CD14-positive monocyte (primary cell): ENCODE measurements at regions not wholly inside any gene's neighbourhood (a gene's known extent, or its start where the extent isn't known, plus 50 kb on each side); places are given as distances from the start of the nearest gene placed in this dataset.

Source experiments
- DNase-seq, 3 donors: peaks; one replicate each; pipeline ENCODE4 v3.0.0-alpha.2; 2011 to 2022
- H2AFZ ChIP-seq: 2 replicates; pipeline ENCODE4 v1.6.0; 2012; ENCODE audit warnings: mild to moderate bottlenecking, low read depth, low read length, inconsistent platforms; ENCODE audit not compliant: insufficient read depth, poor library complexity, severe bottlenecking
- H3K27ac ChIP-seq, 2 donors: 1 replicate in 1 of 2; 2 replicates in 1 of 2; pipeline ENCODE4 v1.5.1; 2012 to 2013; ENCODE audit warnings: low read length in 2 of 2, control low read depth in 1 of 2, inconsistent platforms in 1 of 2, low read depth in 1 of 2, mild to moderate bottlenecking in 1 of 2
- H3K27me3 ChIP-seq, 2 donors: one replicate each; pipeline versions ENCODE4 v1.6.0 to v1.6.1; 2011 to 2013; ENCODE audit warnings: low read length in 2 of 2; ENCODE audit not compliant: control insufficient read depth in 2 of 2, insufficient read depth in 2 of 2
- H3K36me3 ChIP-seq, 2 donors: replicated peaks in 1 of 2; 1 replicate in 1 of 2; 2 replicates in 1 of 2; pipeline versions ENCODE4 v1.5.1 to v1.6.1; 2012 to 2013; ENCODE audit warnings: low read length in 2 of 2, control low read depth in 1 of 2, inconsistent platforms in 1 of 2, mild to moderate bottlenecking in 1 of 2; ENCODE audit not compliant: insufficient read depth in 2 of 2, control insufficient read depth in 1 of 2
- H3K4me1 ChIP-seq, 2 donors: 1 replicate in 1 of 2; 2 replicates in 1 of 2; pipeline versions ENCODE4 v1.5.1 to v1.6.1; 2012 to 2013; ENCODE audit warnings: low read length in 2 of 2, control low read depth in 1 of 2, inconsistent platforms in 1 of 2, mild to moderate bottlenecking in 1 of 2, moderate library complexity in 1 of 2; ENCODE audit not compliant: insufficient read depth in 2 of 2, control insufficient read depth in 1 of 2
- H3K4me2 ChIP-seq: replicated peaks from 2 replicates; pipeline ENCODE3; 2012; ENCODE audit warnings: low read length, moderate library complexity, mild to moderate bottlenecking; ENCODE audit not compliant: poor library complexity, severe bottlenecking; ENCODE audit errors: extremely low read depth
- H3K4me3 ChIP-seq, 3 experiments: fragments of 200-600 bp in 1 of 3; sonication (generic) in 1 of 3; replicated peaks in 1 of 3; 1 replicate in 2 of 3; 2 replicates in 1 of 3; pipeline ENCODE4 v1.5.1; 2011 to 2013; ENCODE audit warnings: low read length in 3 of 3, mild to moderate bottlenecking in 3 of 3, control low read depth in 2 of 3, low read depth in 2 of 3, inconsistent platforms in 1 of 3, moderate library complexity in 1 of 3
- H3K79me2 ChIP-seq: 2 replicates; pipeline ENCODE4 v1.6.0; 2012; ENCODE audit warnings: mild to moderate bottlenecking, control low read depth, inconsistent platforms, low read length, moderate library complexity; ENCODE audit not compliant: insufficient read depth
- H3K9ac ChIP-seq: 2 replicates; pipeline ENCODE4 v1.6.0; 2017; ENCODE audit warnings: low read length, mild to moderate bottlenecking; ENCODE audit not compliant: insufficient read depth, poor library complexity, severe bottlenecking
- H3K9me3 ChIP-seq, 2 donors: replicated peaks in 1 of 2; 1 replicate in 1 of 2; 2 replicates in 1 of 2; pipeline versions ENCODE4 v1.5.1 to v1.6.1; 2012 to 2013; ENCODE audit warnings: low read length in 2 of 2, control low read depth in 1 of 2; ENCODE audit not compliant: control insufficient read depth in 1 of 2, insufficient read depth in 1 of 2
- H4K20me1 ChIP-seq: 2 replicates; pipeline ENCODE4 v1.6.0; 2012; ENCODE audit warnings: mild to moderate bottlenecking, low read length, control low read depth, moderate library complexity; ENCODE audit not compliant: insufficient read depth
- H3K27ac Mint-ChIP-seq, 7 donors: one replicate each; pipeline ENCODE4 v1.8.0; 2020; ENCODE audit warnings: mild to moderate bottlenecking in 7 of 7, mixed read lengths in 7 of 7, moderate library complexity in 6 of 7, inconsistent platforms in 2 of 7
- H3K27me3 Mint-ChIP-seq, 3 donors: one replicate each; pipeline ENCODE4 v1.8.0; 2021 to 2022; ENCODE audit warnings: low read depth in 3 of 3, mild to moderate bottlenecking in 3 of 3, mixed read lengths in 3 of 3, moderate library complexity in 3 of 3, inconsistent platforms in 1 of 3
- H3K36me3 Mint-ChIP-seq, 2 donors: one replicate each; pipeline ENCODE4 v1.8.0; 2020; ENCODE audit warnings: mixed read lengths in 2 of 2, inconsistent platforms in 1 of 2, mild to moderate bottlenecking in 1 of 2
- H3K4me1 Mint-ChIP-seq: one replicate; pipeline ENCODE4 v1.8.0; 2020; ENCODE audit warnings: mild to moderate bottlenecking, mixed read lengths
- H3K4me3 Mint-ChIP-seq, 2 donors: one replicate each; pipeline ENCODE4 v1.8.0; 2020; ENCODE audit warnings: mild to moderate bottlenecking in 2 of 2, mixed read lengths in 2 of 2, moderate library complexity in 1 of 2
- H3K9me3 Mint-ChIP-seq, 7 donors: one replicate each; pipeline ENCODE4 v1.8.0; 2020 to 2022; ENCODE audit warnings: mixed read lengths in 7 of 7, mild to moderate bottlenecking in 6 of 7, moderate library complexity in 6 of 7, inconsistent platforms in 2 of 7
- CTCF ChIP-seq: fragments of 200-600 bp; IDR thresholded peaks from one replicate; pipeline ENCODE4 v1.8.0; 2022; ENCODE audit warnings: antibody characterized with exemption, mild to moderate bottlenecking
- WGBS: methylation state at CpG from one replicate; pipeline ENCODE4 v1.1.5; 2013; ENCODE audit warnings: missing lambda C conversion rate; ENCODE audit not compliant: insufficient coverage; 5-methylcytosine and 5-hydroxymethylcytosine counted together
- intact Hi-C, 2 donors: fragments of 100-400 bp; cut with micrococcal nuclease; formaldehyde crosslinking; loops; one replicate each; pipeline versions ENCODE4 v1.15.0 to v1.15.1; 2023

- Histone ChIP-seq H3K27me3 (no peaks in the 10 kb centered on the region), H2AFZ (no peak overlapping the region), H3K79me2 (no peaks in the 10 kb centered on the region), H3K4me1 (no peaks in the 10 kb centered on the region), H3K27ac (no peak overlapping the region), H3K4me3 (no peak overlapping the region), H3K4me2 (no peak overlapping the region), H4K20me1 (no peaks in the 10 kb centered on the region), H3K36me3 (no peaks in the 10 kb centered on the region), H3K9ac (no peak overlapping the region), H3K9me3 (no peaks in the 10 kb centered on the region)
- H3K27me3 Mint-ChIP-seq, result peaks cover 0 to 4% (median 0%) of the 10 kb centered on the region in 3 donors
- no peak for TF ChIP-seq CTCF
- H3K4me3 Mint-ChIP-seq, result no peak overlapping the region
- WGBS, result 90% methylated on average over 2 of the region's 8 CpGs
- H3K9me3 Mint-ChIP-seq, result peaks cover 0 to 24% (median 4%) of the 10 kb centered on the region in 7 donors
- H3K27ac Mint-ChIP-seq, result no peak overlapping the region
- H3K4me1 Mint-ChIP-seq, result no peaks in the 10 kb centered on the region
- no peak for DNase-seq
- intact Hi-C loops, result no loop called here
- H3K36me3 Mint-ChIP-seq, result no peaks in the 10 kb centered on the region
Observed at GRCh38 chr13:111855191-111855590, 211.8 kb upstream of the SOX1 start.

- Histone ChIP-seq H3K4me2 (no peak overlapping the region), H3K9me3 (no peaks in the 10 kb centered on the region), H2AFZ (no peak overlapping the region), H3K79me2 (no peaks in the 10 kb centered on the region), H3K36me3 (no peaks in the 10 kb centered on the region), H3K27ac (no peak overlapping the region), H3K9ac (no peak overlapping the region), H3K4me3 (no peak overlapping the region), H3K27me3 (no peaks in the 10 kb centered on the region), H4K20me1 (no peaks in the 10 kb centered on the region), H3K4me1 (no peaks in the 10 kb centered on the region)
- H3K36me3 Mint-ChIP-seq, result no peaks in the 10 kb centered on the region
- H3K27me3 Mint-ChIP-seq, result peaks cover 0 to 4% (median 0%) of the 10 kb centered on the region in 3 donors
- intact Hi-C loops, result no loop called here
- H3K4me1 Mint-ChIP-seq, result no peaks in the 10 kb centered on the region
- no peak overlapping the region for H3K4me3 Mint-ChIP-seq
- 84% methylated on average over 4 of the region's 8 CpGs for WGBS
- H3K9me3 Mint-ChIP-seq, result peaks cover 0 to 28% (median 4%) of the 10 kb centered on the region in 7 donors
- DNase-seq, result no peak
- no peak overlapping the region for H3K27ac Mint-ChIP-seq
- no peak for TF ChIP-seq CTCF
Observed at GRCh38 chr13:111855786-111856185, 211.2 kb upstream of the SOX1 start.
